Progenitor cell of endocrine pancreas (in vitro differentiated cells): ENCODE measurements at regions not wholly inside any gene's neighbourhood (a gene's known extent, or its start where the extent isn't known, plus 50 kb on each side); places are given as distances from the start of the nearest gene placed in this dataset.

ENCODE experiments used
- DNase-seq: peaks from one replicate; pipeline ENCODE4 v3.0.0; 2021; ENCODE audit warnings: low spot score; ENCODE audit not compliant: unreplicated experiment
- H3K27ac Mint-ChIP-seq: 2 replicates; pipeline ENCODE4 v1.8.0; 2021; ENCODE audit warnings: mild to moderate bottlenecking, moderate library complexity, mixed read lengths
- H3K27me3 Mint-ChIP-seq: 2 replicates; pipeline ENCODE4 v1.8.0; 2021; ENCODE audit warnings: mixed read lengths
- H3K36me3 Mint-ChIP-seq: 2 replicates; pipeline ENCODE4 v1.8.0; 2022; ENCODE audit warnings: mixed read lengths; ENCODE audit not compliant: insufficient read depth
- H3K4me1 Mint-ChIP-seq: 2 replicates; pipeline ENCODE4 v1.8.0; 2021; ENCODE audit warnings: low read depth, mixed read lengths
- H3K4me3 Mint-ChIP-seq: 2 replicates; pipeline ENCODE4 v1.8.0; 2021; ENCODE audit warnings: low read depth, mild to moderate bottlenecking, moderate library complexity, mixed read lengths
- H3K9me3 Mint-ChIP-seq: 2 replicates; pipeline ENCODE4 v1.8.0; 2021; ENCODE audit warnings: low read depth, mixed read lengths
- TF ChIP-seq, protein P1 (sequence below): fragments of 200-600 bp; sonication (generic); IDR thresholded peaks from one replicate; pipeline ENCODE4 v1.5.0; 2021; ENCODE audit warnings: antibody characterized with exemption, mild to moderate bottlenecking; ENCODE audit not compliant: unreplicated experiment

DNA sequence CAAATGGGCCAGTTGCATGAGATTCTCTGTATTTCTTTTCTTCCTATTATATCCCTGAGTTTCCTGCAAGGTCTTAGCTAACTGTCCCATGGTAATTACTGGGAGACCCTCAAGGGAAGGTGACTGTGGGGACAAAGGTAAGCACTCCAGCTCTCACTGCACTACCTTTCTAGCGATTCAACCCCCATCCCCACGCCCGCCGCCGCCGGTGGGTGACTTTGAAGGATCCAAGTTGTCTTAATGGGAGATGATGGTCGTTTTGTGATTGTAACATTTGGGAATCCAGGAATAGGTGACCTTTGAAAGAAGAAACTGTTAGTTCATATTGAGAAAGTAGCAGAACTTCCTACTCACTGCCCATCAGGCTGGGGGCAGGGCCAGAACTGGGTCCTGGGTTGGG is 265.5 kb downstream of the LRFN2 start:
- Mint-ChIP-seq H3K36me3 (no peaks in the 10 kb centered on the region), H3K27ac (no peak overlapping the region), H3K27me3 (peaks cover 46% of the 10 kb centered on the region), H3K4me1 (no peaks in the 10 kb centered on the region), H3K9me3 (no peaks in the 10 kb centered on the region), H3K4me3 (no peak overlapping the region)
- TF ChIP-seq, protein P1, sequence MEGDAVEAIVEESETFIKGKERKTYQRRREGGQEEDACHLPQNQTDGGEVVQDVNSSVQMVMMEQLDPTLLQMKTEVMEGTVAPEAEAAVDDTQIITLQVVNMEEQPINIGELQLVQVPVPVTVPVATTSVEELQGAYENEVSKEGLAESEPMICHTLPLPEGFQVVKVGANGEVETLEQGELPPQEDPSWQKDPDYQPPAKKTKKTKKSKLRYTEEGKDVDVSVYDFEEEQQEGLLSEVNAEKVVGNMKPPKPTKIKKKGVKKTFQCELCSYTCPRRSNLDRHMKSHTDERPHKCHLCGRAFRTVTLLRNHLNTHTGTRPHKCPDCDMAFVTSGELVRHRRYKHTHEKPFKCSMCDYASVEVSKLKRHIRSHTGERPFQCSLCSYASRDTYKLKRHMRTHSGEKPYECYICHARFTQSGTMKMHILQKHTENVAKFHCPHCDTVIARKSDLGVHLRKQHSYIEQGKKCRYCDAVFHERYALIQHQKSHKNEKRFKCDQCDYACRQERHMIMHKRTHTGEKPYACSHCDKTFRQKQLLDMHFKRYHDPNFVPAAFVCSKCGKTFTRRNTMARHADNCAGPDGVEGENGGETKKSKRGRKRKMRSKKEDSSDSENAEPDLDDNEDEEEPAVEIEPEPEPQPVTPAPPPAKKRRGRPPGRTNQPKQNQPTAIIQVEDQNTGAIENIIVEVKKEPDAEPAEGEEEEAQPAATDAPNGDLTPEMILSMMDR, result no peak
- DNase-seq, result no peak

DNA sequence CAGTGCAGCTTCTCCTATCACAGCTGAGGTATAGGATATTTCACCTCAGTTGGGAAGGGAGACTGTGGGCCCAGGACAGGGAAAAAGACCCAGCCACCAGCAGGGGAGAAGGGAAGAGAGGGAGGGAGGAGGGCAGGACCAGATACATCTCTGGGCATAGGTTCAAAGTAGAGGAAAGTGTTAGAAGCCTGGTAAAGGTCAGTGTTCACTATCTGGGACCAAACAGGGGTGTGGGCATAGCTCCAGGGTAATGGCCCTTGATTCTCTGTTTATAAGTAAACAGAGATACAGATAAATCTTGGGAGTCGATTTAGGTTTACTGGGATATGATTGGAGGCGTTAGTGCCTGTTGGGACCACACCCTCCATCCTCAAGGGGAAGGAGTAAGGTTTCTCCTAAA is 266.2 kb downstream of the LRFN2 start:
- H3K9me3 Mint-ChIP-seq, result no peaks in the 10 kb centered on the region
- peaks cover 46% of the 10 kb centered on the region for H3K27me3 Mint-ChIP-seq
- DNase-seq, result no peak
- TF ChIP-seq, protein P1, result no peak
- no peaks in the 10 kb centered on the region for H3K4me1 Mint-ChIP-seq
- no peak overlapping the region for H3K4me3 Mint-ChIP-seq
- H3K27ac Mint-ChIP-seq, result no peak overlapping the region
- no peaks in the 10 kb centered on the region for H3K36me3 Mint-ChIP-seq

- no peak for DNase-seq
- TF ChIP-seq, protein P1, result no peak
- Mint-ChIP-seq H3K9me3 (no peaks in the 10 kb centered on the region), H3K4me3 (no peak overlapping the region), H3K36me3 (no peaks in the 10 kb centered on the region), H3K27ac (no peak overlapping the region), H3K27me3 (peaks cover 42% of the 10 kb centered on the region), H3K4me1 (no peaks in the 10 kb centered on the region)
These were observed 266.7 kb downstream of the LRFN2 start for GRCh38 chr6:40320441-40320840.

DNA sequence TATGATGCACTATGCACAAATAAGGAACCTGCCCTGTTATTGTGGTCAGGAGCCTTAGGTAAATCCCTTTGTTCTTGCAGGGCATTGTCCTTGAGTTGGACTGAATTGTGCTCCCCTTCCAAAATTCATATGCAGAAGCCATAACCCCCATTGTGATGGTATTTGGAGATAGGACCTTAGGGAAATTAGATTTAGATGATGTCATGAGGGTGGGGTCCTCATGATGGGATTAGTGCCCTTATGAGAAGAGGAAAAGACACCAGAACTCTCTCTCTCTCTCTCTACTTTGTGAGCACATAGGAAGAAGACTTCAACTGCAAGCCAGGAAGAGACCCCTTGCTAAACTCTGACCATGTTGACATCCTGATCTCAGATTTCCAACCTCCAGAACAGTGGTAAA is 268.0 kb downstream of the LRFN2 start:
- Mint-ChIP-seq H3K36me3 (no peaks in the 10 kb centered on the region), H3K27ac (no peak overlapping the region), H3K27me3 (peaks cover 38% of the 10 kb centered on the region), H3K4me1 (no peaks in the 10 kb centered on the region), H3K9me3 (no peaks in the 10 kb centered on the region), H3K4me3 (no peak overlapping the region)
- TF ChIP-seq, protein P1, result no peak
- no peak for DNase-seq

DNA sequence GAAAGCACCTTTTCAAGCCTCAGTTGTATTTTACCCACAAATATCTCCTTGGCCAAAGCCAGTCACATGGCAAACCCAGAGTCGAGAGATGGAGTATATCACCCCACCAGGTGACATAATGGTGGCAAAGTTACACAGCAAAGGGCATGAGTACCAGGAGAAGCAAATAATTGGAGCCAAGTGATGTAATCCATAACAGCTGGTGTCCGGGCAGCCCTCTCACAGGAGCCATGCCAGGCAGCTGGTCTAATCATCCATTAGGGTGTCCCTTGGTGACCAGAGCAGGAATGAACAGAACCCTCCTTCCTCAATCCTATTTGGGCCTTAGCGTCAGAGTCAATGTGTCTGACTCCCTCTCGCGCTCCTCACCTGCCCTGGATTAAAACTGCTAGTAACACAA is 272.1 kb downstream of the LRFN2 start:
- Mint-ChIP-seq H3K4me1 (no peaks in the 10 kb centered on the region), H3K27ac (no peak overlapping the region), H3K36me3 (no peaks in the 10 kb centered on the region), H3K9me3 (no peaks in the 10 kb centered on the region), H3K27me3 (peaks cover 19% of the 10 kb centered on the region), H3K4me3 (no peak overlapping the region)
- no peak for DNase-seq
- TF ChIP-seq, protein P1, result no peak
